K562 (cell line): ENCODE measurements at regions not wholly inside any gene's neighbourhood (a gene's known extent, or its start where the extent isn't known, plus 50 kb on each side); places are given as distances from the start of the nearest gene placed in this dataset.

Experiments used
- ATAC-seq: fragments of 200-7000 bp; cut with Tn5 transposase; 3 replicates; pipeline ENCODE4 v1.9.1; 2020; ENCODE audit warnings: moderate library complexity
- BruUV-seq: library from RNA; stranded (reverse); fragments of 400-500 nt; replicated peaks from 2 replicates; lab custom pipeline; 2021; lab: Mats Ljungman, UMichigan
- CTCF ChIA-PET: fragments of 300-600 bp; formaldehyde crosslinking; extraction: SDS; loops from one replicate; lab custom pipeline; 2021; ENCODE audit warnings: low intra/inter-chr PET ratio; lab: Yijun Ruan, JAX
- POLR2A ChIA-PET: fragments of 300-600, 350-650 bp; sonication (Branson Sonifier 250); formaldehyde crosslinking; extraction: SDS; loops from one replicate; lab custom pipeline; 2021; ENCODE audit warnings: antibody characterized with exemption, inconsistent platforms; lab: Yijun Ruan, JAX
- DNase-seq, 4 experiments: peaks; one replicate each; pipeline versions ENCODE4 v3.0.0 to v3.0.0-alpha.2; 2011 to 2018; ENCODE audit warnings: low spot score in 3 of 4, mixed read lengths in 3 of 4; ENCODE audit errors: extremely low read depth in 1 of 4
- FAIRE-seq: peaks from 2 replicates; lab custom pipeline; 2011; peaks lifted over from hg19 to GRCh38; lab: Jason Lieb, UNC
- H2AFZ ChIP-seq: 2 replicates; pipeline ENCODE4 v1.6.0; 2011; ENCODE audit warnings: low read depth, low read length, control low read depth, inconsistent platforms
- H3K27ac ChIP-seq: fragments of 200-600 bp; 3 replicates; pipeline ENCODE4 v1.8.0; 2011; ENCODE audit warnings: low read depth, mild to moderate bottlenecking, control low read depth, inconsistent platforms, low read length, moderate library complexity, mixed read lengths; ENCODE audit errors: extremely low read depth
- H3K27me3 ChIP-seq, 2 experiments: fragments of 300-600 bp in 1 of 2; 2 replicates in 1 of 2; 3 replicates in 1 of 2; pipeline versions ENCODE4 v1.6.0 to v1.8.0; 2011; ENCODE audit warnings: inconsistent platforms in 2 of 2, low read length in 2 of 2, mild to moderate bottlenecking in 1 of 2, mixed read lengths in 1 of 2, moderate library complexity in 1 of 2; ENCODE audit not compliant: control insufficient read depth in 2 of 2, insufficient read depth in 2 of 2
- H3K36me3 ChIP-seq: fragments of 300-600 bp; 3 replicates; pipeline ENCODE4 v1.8.0; 2011; ENCODE audit warnings: mild to moderate bottlenecking, low read length, inconsistent platforms; ENCODE audit not compliant: control insufficient read depth, insufficient read depth
- H3K4me1 ChIP-seq, 2 experiments: fragments of 200-600 bp in 1 of 2; replicated peaks in 1 of 2; 2 replicates in 1 of 2; 3 replicates in 1 of 2; pipeline versions ENCODE4 v1.5.1 to v1.8.0; 2011; ENCODE audit warnings: inconsistent platforms in 2 of 2, low read length in 2 of 2, mild to moderate bottlenecking in 1 of 2, mixed read lengths in 1 of 2, moderate library complexity in 1 of 2; ENCODE audit not compliant: control insufficient read depth in 2 of 2, insufficient read depth in 2 of 2
- H3K4me2 ChIP-seq: 2 replicates; pipeline ENCODE4 v1.6.1; 2011; ENCODE audit warnings: low read length, control low read depth, inconsistent platforms, mixed read lengths; ENCODE audit not compliant: insufficient read depth
- H3K4me3 ChIP-seq: fragments of 200-600 bp; sonication (generic), shearing (Covaris generic); 2 replicates; pipeline ENCODE4 v1.5.1; 2016; ENCODE audit warnings: control low read depth, inconsistent platforms
- H3K79me2 ChIP-seq: fragments of 200-600 bp; 3 replicates; pipeline ENCODE4 v1.8.0; 2011; ENCODE audit warnings: low read length, inconsistent platforms; ENCODE audit not compliant: control insufficient read depth, insufficient read depth
- H3K9ac ChIP-seq, 2 experiments: 2 replicates each; pipeline versions ENCODE4 v1.6.0 to v1.6.1; 2011; ENCODE audit warnings: low read depth in 2 of 2, low read length in 2 of 2, control low read depth in 1 of 2, inconsistent platforms in 1 of 2, mild to moderate bottlenecking in 1 of 2, mixed read lengths in 1 of 2; ENCODE audit not compliant: insufficient read depth in 1 of 2
- H3K9me1 ChIP-seq: one replicate; pipeline ENCODE4 v1.6.0; 2011; ENCODE audit warnings: inconsistent platforms, mild to moderate bottlenecking, low read length, moderate library complexity; ENCODE audit not compliant: control insufficient read depth, insufficient read depth
- H3K9me3 ChIP-seq: replicated peaks from 2 replicates; pipeline ENCODE4 v1.5.1; 2011; ENCODE audit warnings: low read depth, low read length, inconsistent platforms; ENCODE audit not compliant: control insufficient read depth, insufficient read depth
- H4K20me1 ChIP-seq: replicated peaks from 2 replicates; pipeline ENCODE4 v1.6.1; 2011; ENCODE audit warnings: low read length, inconsistent platforms, mixed read lengths; ENCODE audit not compliant: control insufficient read depth, insufficient read depth
- CBX8 ChIP-seq: fragments of 200-600 bp; sonication (generic); IDR thresholded peaks from 2 replicates; pipeline ENCODE4 v1.6.1; 2012; ENCODE audit warnings: borderline replicate concordance, mixed run types, low read depth, mild to moderate bottlenecking, moderate library complexity, mixed read lengths, low read length, control low read depth, inconsistent platforms; ENCODE audit not compliant: poor library complexity, severe bottlenecking; ENCODE audit errors: extremely low read depth
- CEBPB ChIP-seq: fragments of 450-650 bp; IDR thresholded peaks from 2 replicates; pipeline ENCODE4 v1.6.1; 2016; ENCODE audit warnings: missing genetic modification characterization, missing compliant biosample characterization
- DEAF1 ChIP-seq: fragments of 450-650 bp; formaldehyde crosslinking; IDR thresholded peaks from 2 replicates; pipeline ENCODE4 v1.4.0; 2020; ENCODE audit warnings: mild to moderate bottlenecking, moderate library complexity
- MXI1 ChIP-seq: IDR thresholded peaks from 2 replicates; pipeline ENCODE4 v1.6.1; 2011; ENCODE audit warnings: low read depth, mild to moderate bottlenecking, improper control_type of control experiment, low read length
- SETDB1 ChIP-seq: IDR thresholded peaks from one replicate; pipeline ENCODE4 v1.6.1; 2012; ENCODE audit warnings: low read length, control low read depth, inconsistent platforms
- TRIM25 ChIP-seq: fragments of 450-650 bp; IDR thresholded peaks from 2 replicates; pipeline ENCODE4 v1.7.0; 2016; ENCODE audit warnings: borderline replicate concordance
- XRCC3 ChIP-seq: fragments of 450-650 bp; IDR thresholded peaks from 2 replicates; pipeline ENCODE4 v1.6.1; 2017; ENCODE audit warnings: mild to moderate bottlenecking, moderate library complexity
- WGBS: fragments of 100-300 bp; shearing (Covaris generic); methylation state at CpG from one replicate; pipeline ENCODE4 v1.1.6; 2016; ENCODE audit warnings: low coverage, mixed read lengths; ENCODE audit not compliant: insufficient coverage; ENCODE audit errors: missing lambda C conversion rate; 5-methylcytosine and 5-hydroxymethylcytosine counted together
- in situ Hi-C: fragments of 300-500 bp; cut with MboI; formaldehyde crosslinking; loops from 4 replicates; pipeline ENCODE4 v1.15.0; 2018; ENCODE audit warnings: inconsistent platforms, mixed read lengths
- intact Hi-C: fragments of 100-400 bp; cut with micrococcal nuclease; formaldehyde crosslinking; loops from 2 replicates; pipeline ENCODE4 v1.14.2; 2022

GRCh38 chr3:106170636-106171035 lies 301.8 kb upstream of the CBLB start (continued):
- no peak for TF ChIP-seq TRIM25
- TF ChIP-seq MXI1: no peak
- no peak for TF ChIP-seq DEAF1 (CRISPR knock-in tag)
- TF ChIP-seq CBX8: no peak
- no peak for TF ChIP-seq XRCC3
- TF ChIP-seq, all 486 proteins: peak for 0

- FAIRE-seq: no peak
- Histone ChIP-seq H3K79me2 (no peaks in the 10 kb centered on the region), H3K36me3 (no peaks in the 10 kb centered on the region)
- no peak for ATAC-seq
- TF ChIP-seq CEBPB (no peak), SETDB1 (no peak)
- TF ChIP-seq, all 486 proteins: peak for 0
- H2AFZ ChIP-seq: no peak overlapping the region
- no peaks in the 10 kb centered on the region for H4K20me1 ChIP-seq
- no peaks in the 10 kb centered on the region for H3K4me1 ChIP-seq
- no peak overlapping the region for H3K9ac ChIP-seq
- no peak overlapping the region for H3K4me3 ChIP-seq
- H3K4me2 ChIP-seq: no peak overlapping the region
- H3K27me3 ChIP-seq: no peaks in the 10 kb centered on the region
- intact Hi-C loops (no loop called here), in situ Hi-C loops (no loop called here)
- DNase-seq: no peak
- no TSS peak for BruUV-seq
- whole genome bisulfite sequencing: 17% methylated on average over 1 of the region's 4 CpGs
- ChIA-PET POLR2A (no interaction called here), CTCF (no interaction called here)
- H3K9me1 ChIP-seq: no peaks in the 10 kb centered on the region
- no peaks in the 10 kb centered on the region for H3K9me3 ChIP-seq
- no peak overlapping the region for H3K27ac ChIP-seq
Measured at GRCh38 chr3:106172101-106172500, 303.3 kb upstream of the CBLB start.
